ENCODE measurements at regions not wholly inside any gene's neighbourhood (a gene's known extent, or its start where the extent isn't known, plus 50 kb on each side); places are given as distances from the start of the nearest gene placed in this dataset.

- Mint-ChIP-seq H3K4me1 (peaks cover 37% of the 10 kb centered on the region), H3K27me3 (ENCODE audit: insufficient read depth, low read depth, poor library complexity) (peaks cover 3% of the 10 kb centered on the region), H3K27ac (no peak overlapping the region), H3K9me3 (no peaks in the 10 kb centered on the region), H3K36me3 (ENCODE audit: low read depth) (no peaks in the 10 kb centered on the region), H3K4me3 (no peak overlapping the region)
- DNase-seq (ENCODE audit: low spot score): peak; percentile 22
- ATAC-seq: peak; percentile 47; the same call in 2 of the 3 replicates
- Histone ChIP-seq H3F3A (replicated peaks; ENCODE audit: low read depth) (no peaks in the 10 kb centered on the region), H3K79me2 (replicated peaks; ENCODE audit: insufficient read depth) (no peaks in the 10 kb centered on the region), H3K4me2 (peak overlapping the region; percentile 9; the same call in 1 of the 2 replicates), H3K27ac (ENCODE audit: low read depth) (no peak overlapping the region), H3K4me3 (no peak overlapping the region), H3K36me3 (ENCODE audit: insufficient read depth) (no peaks in the 10 kb centered on the region), H3K4me1 (ENCODE audit: insufficient read depth) (peaks cover 25% of the 10 kb centered on the region), H2AFZ (peak overlapping the region; percentile 0; the same call in 1 of the 2 replicates), H4K20me1 (replicated peaks; ENCODE audit: insufficient read depth) (no peaks in the 10 kb centered on the region), H3K27me3 (ENCODE audit: insufficient read depth) (no peaks in the 10 kb centered on the region), H3K9me2 (ENCODE audit: insufficient read depth) (no peaks in the 10 kb centered on the region)
- TF ChIP-seq JUNB (IDR thresholded peaks at IDR 0.05; ENCODE audit: unreplicated experiment) (no peak), NANOG (IDR thresholded peaks at IDR 0.05; ENCODE audit: borderline replicate concordance) (no peak), EZH2 (IDR thresholded peaks at IDR 0.05; ENCODE audit: low read depth, unreplicated experiment) (no peak), CREB1 (CRISPR knock-in tag; IDR thresholded peaks at IDR 0.05; ENCODE audit: low read depth) (no peak), CTCF (conservative IDR thresholded peaks at IDR 0.05; ENCODE audit: low read depth in 2 of 2) (no peak), STAT1 (IDR thresholded peaks at IDR 0.05; ENCODE audit: unreplicated experiment) (no peak)
- TF ChIP-seq, protein P1, sequence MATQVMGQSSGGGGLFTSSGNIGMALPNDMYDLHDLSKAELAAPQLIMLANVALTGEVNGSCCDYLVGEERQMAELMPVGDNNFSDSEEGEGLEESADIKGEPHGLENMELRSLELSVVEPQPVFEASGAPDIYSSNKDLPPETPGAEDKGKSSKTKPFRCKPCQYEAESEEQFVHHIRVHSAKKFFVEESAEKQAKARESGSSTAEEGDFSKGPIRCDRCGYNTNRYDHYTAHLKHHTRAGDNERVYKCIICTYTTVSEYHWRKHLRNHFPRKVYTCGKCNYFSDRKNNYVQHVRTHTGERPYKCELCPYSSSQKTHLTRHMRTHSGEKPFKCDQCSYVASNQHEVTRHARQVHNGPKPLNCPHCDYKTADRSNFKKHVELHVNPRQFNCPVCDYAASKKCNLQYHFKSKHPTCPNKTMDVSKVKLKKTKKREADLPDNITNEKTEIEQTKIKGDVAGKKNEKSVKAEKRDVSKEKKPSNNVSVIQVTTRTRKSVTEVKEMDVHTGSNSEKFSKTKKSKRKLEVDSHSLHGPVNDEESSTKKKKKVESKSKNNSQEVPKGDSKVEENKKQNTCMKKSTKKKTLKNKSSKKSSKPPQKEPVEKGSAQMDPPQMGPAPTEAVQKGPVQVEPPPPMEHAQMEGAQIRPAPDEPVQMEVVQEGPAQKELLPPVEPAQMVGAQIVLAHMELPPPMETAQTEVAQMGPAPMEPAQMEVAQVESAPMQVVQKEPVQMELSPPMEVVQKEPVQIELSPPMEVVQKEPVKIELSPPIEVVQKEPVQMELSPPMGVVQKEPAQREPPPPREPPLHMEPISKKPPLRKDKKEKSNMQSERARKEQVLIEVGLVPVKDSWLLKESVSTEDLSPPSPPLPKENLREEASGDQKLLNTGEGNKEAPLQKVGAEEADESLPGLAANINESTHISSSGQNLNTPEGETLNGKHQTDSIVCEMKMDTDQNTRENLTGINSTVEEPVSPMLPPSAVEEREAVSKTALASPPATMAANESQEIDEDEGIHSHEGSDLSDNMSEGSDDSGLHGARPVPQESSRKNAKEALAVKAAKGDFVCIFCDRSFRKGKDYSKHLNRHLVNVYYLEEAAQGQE (IDR thresholded peaks at IDR 0.05; ENCODE audit: unreplicated experiment): no peak
- TF ChIP-seq, protein P2, sequence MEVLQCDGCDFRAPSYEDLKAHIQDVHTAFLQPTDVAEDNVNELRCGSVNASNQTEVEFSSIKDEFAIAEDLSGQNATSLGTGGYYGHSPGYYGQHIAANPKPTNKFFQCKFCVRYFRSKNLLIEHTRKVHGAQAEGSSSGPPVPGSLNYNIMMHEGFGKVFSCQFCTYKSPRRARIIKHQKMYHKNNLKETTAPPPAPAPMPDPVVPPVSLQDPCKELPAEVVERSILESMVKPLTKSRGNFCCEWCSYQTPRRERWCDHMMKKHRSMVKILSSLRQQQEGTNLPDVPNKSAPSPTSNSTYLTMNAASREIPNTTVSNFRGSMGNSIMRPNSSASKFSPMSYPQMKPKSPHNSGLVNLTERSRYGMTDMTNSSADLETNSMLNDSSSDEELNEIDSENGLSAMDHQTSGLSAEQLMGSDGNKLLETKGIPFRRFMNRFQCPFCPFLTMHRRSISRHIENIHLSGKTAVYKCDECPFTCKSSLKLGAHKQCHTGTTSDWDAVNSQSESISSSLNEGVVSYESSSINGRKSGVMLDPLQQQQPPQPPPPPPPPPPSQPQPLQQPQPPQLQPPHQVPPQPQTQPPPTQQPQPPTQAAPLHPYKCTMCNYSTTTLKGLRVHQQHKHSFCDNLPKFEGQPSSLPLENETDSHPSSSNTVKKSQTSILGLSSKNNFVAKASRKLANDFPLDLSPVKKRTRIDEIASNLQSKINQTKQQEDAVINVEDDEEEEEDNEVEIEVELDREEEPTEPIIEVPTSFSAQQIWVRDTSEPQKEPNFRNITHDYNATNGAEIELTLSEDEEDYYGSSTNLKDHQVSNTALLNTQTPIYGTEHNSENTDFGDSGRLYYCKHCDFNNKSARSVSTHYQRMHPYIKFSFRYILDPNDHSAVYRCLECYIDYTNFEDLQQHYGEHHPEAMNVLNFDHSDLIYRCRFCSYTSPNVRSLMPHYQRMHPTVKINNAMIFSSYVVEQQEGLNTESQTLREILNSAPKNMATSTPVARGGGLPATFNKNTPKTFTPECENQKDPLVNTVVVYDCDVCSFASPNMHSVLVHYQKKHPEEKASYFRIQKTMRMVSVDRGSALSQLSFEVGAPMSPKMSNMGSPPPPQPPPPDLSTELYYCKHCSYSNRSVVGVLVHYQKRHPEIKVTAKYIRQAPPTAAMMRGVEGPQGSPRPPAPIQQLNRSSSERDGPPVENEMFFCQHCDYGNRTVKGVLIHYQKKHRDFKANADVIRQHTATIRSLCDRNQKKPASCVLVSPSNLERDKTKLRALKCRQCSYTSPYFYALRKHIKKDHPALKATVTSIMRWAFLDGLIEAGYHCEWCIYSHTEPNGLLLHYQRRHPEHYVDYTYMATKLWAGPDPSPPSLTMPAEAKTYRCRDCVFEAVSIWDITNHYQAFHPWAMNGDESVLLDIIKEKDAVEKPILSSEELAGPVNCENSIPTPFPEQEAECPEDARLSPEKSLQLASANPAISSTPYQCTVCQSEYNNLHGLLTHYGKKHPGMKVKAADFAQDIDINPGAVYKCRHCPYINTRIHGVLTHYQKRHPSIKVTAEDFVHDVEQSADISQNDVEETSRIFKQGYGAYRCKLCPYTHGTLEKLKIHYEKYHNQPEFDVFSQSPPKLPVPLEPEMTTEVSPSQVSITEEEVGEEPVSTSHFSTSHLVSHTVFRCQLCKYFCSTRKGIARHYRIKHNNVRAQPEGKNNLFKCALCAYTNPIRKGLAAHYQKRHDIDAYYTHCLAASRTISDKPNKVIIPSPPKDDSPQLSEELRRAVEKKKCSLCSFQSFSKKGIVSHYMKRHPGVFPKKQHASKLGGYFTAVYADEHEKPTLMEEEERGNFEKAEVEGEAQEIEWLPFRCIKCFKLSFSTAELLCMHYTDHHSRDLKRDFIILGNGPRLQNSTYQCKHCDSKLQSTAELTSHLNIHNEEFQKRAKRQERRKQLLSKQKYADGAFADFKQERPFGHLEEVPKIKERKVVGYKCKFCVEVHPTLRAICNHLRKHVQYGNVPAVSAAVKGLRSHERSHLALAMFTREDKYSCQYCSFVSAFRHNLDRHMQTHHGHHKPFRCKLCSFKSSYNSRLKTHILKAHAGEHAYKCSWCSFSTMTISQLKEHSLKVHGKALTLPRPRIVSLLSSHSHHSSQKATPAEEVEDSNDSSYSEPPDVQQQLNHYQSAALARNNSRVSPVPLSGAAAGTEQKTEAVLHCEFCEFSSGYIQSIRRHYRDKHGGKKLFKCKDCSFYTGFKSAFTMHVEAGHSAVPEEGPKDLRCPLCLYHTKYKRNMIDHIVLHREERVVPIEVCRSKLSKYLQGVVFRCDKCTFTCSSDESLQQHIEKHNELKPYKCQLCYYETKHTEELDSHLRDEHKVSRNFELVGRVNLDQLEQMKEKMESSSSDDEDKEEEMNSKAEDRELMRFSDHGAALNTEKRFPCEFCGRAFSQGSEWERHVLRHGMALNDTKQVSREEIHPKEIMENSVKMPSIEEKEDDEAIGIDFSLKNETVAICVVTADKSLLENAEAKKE (CRISPR knock-in tag; IDR thresholded peaks at IDR 0.05): no peak
Measured at GRCh38 chr9:89837162-89837933, 232.5 kb downstream of the GADD45G start.

All from GM23338 (cell line).